HG02840 (cell line): ENCODE measurements at regions not wholly inside any gene's neighbourhood (a gene's known extent, or its start where the extent isn't known, plus 50 kb on each side); places are given as distances from the start of the nearest gene placed in this dataset.
"Not testable (repeated sequence)": the region's sequence is repeated elsewhere in the genome, so short reads cannot be mapped to it uniquely, and the experiment has no call there.

Experiments used
- ATAC-seq: cut with Tn5 transposase; IDR thresholded peaks from one replicate; pipeline ENCODE4 v1.9.1; 2021; ENCODE audit warnings: mild to moderate bottlenecking, moderate library complexity, moderate number of reproducible peaks; ENCODE audit not compliant: unreplicated experiment, low FRiP score

GRCh38 chr4:138805736-138806135 lies 209.8 kb upstream of the NOCT start:
- ATAC-seq, result no peak

GRCh38 chr4:138804711-138805110 lies 210.9 kb upstream of the NOCT start:
- no peak for ATAC-seq

- no peak for ATAC-seq
These were observed 212.5 kb upstream of the NOCT start for GRCh38 chr4:138803051-138803450.

- no peak for ATAC-seq
These were observed 213.1 kb upstream of the NOCT start for GRCh38 chr4:138802499-138802898.

- no peak for ATAC-seq
These were observed 215.2 kb upstream of the NOCT start for GRCh38 chr4:138800421-138800820.

GRCh38 chr4:138798404-138798803 lies 217.2 kb upstream of the NOCT start:
- no peak for ATAC-seq

- ATAC-seq, result no peak
These were observed 217.9 kb upstream of the NOCT start for GRCh38 chr4:138797646-138798045.

- ATAC-seq, result no peak
These were observed 218.8 kb upstream of the NOCT start for GRCh38 chr4:138796761-138797160.

GRCh38 chr4:138790706-138791340 lies 224.8 kb upstream of the NOCT start:
- no peak for ATAC-seq

- ATAC-seq, result no peak
These were observed 225.8 kb upstream of the NOCT start for GRCh38 chr4:138789796-138790195.

GRCh38 chr4:138788857-138789256 lies 226.7 kb upstream of the NOCT start:
- ATAC-seq, result no peak

GRCh38 chr4:138788267-138788790 lies 227.3 kb upstream of the NOCT start:
- ATAC-seq, result no peak

- not testable (repeated sequence) for ATAC-seq
These were observed 235.8 kb upstream of the NOCT start for GRCh38 chr4:138779761-138780160.

GRCh38 chr4:138775890-138776289 lies 239.7 kb upstream of the NOCT start:
- no peak for ATAC-seq

GRCh38 chr4:138775489-138775888 lies 240.1 kb upstream of the NOCT start:
- ATAC-seq, result no peak

GRCh38 chr4:138774940-138775339 lies 240.6 kb upstream of the NOCT start:
- ATAC-seq, result no peak

- not testable (repeated sequence) for ATAC-seq
These were observed 241.5 kb upstream of the NOCT start for GRCh38 chr4:138774125-138774524.

GRCh38 chr4:138773321-138773720 lies 242.3 kb upstream of the NOCT start:
- no peak for ATAC-seq

- ATAC-seq, result no peak
These were observed 243.2 kb upstream of the NOCT start for GRCh38 chr4:138772366-138772765.

- no peak for ATAC-seq
These were observed 244.8 kb upstream of the NOCT start for GRCh38 chr4:138770818-138771217.

GRCh38 chr4:138766332-138766731 lies 249.2 kb upstream of the NOCT start:
- ATAC-seq, result no peak

GRCh38 chr4:138765442-138765841 lies 250.1 kb upstream of the NOCT start:
- ATAC-seq, result no peak
